ENCODE measurements at regions not wholly inside any gene's neighbourhood (a gene's known extent, or its start where the extent isn't known, plus 50 kb on each side); places are given as distances from the start of the nearest gene placed in this dataset.
"Not testable (repeated sequence)": the region's sequence is repeated elsewhere in the genome, so short reads cannot be mapped to it uniquely, and the experiment has no call there.

DNA sequence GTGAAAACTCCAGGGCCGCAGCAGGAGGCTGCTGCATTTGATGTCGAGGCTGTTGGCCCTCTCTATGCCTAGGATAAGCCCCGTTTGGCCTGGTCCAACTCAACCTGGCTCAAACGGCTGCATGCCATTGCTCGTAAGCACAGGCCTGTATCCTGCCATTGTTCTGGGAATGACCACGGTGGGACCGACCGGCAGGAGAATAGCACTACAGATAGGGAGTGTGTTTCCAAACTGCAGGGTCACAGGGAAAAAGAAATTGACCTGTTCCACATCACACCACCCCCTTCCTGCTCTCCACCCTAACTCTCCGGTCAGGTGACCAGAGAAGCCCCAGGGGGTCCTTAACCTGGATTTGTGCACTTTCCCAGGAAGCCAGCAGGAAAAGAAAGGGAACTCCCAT, 278.7 kb upstream of the KLF4 start:
- H3K27me3 Mint-ChIP-seq (ENCODE audit: insufficient read depth, unreplicated experiment) = no peaks in the 10 kb centered on the region
- DNase-seq (ENCODE audit: unreplicated experiment) = no peak
- no peak overlapping the region for H3K27ac Mint-ChIP-seq (ENCODE audit: low read depth, unreplicated experiment)
- no peak overlapping the region for H3K4me3 Mint-ChIP-seq (ENCODE audit: unreplicated experiment)
- no peaks in the 10 kb centered on the region for H3K9me3 Mint-ChIP-seq (ENCODE audit: unreplicated experiment)
- POLR2A ChIA-PET = no interaction called here
- H3K4me1 Mint-ChIP-seq (ENCODE audit: insufficient read depth, unreplicated experiment) = no peaks in the 10 kb centered on the region
- CTCF ChIA-PET = no interaction called here
- no TSS peak for BruUV-seq (replicated peaks)
- TF ChIP-seq, protein P1, sequence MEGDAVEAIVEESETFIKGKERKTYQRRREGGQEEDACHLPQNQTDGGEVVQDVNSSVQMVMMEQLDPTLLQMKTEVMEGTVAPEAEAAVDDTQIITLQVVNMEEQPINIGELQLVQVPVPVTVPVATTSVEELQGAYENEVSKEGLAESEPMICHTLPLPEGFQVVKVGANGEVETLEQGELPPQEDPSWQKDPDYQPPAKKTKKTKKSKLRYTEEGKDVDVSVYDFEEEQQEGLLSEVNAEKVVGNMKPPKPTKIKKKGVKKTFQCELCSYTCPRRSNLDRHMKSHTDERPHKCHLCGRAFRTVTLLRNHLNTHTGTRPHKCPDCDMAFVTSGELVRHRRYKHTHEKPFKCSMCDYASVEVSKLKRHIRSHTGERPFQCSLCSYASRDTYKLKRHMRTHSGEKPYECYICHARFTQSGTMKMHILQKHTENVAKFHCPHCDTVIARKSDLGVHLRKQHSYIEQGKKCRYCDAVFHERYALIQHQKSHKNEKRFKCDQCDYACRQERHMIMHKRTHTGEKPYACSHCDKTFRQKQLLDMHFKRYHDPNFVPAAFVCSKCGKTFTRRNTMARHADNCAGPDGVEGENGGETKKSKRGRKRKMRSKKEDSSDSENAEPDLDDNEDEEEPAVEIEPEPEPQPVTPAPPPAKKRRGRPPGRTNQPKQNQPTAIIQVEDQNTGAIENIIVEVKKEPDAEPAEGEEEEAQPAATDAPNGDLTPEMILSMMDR (IDR thresholded peaks at IDR 0.05; ENCODE audit: unreplicated experiment) = no peak
- H3K36me3 Mint-ChIP-seq (ENCODE audit: insufficient read depth, unreplicated experiment) = no peaks in the 10 kb centered on the region
- intact Hi-C loops (cut with micrococcal nuclease) = no loop called here

DNA sequence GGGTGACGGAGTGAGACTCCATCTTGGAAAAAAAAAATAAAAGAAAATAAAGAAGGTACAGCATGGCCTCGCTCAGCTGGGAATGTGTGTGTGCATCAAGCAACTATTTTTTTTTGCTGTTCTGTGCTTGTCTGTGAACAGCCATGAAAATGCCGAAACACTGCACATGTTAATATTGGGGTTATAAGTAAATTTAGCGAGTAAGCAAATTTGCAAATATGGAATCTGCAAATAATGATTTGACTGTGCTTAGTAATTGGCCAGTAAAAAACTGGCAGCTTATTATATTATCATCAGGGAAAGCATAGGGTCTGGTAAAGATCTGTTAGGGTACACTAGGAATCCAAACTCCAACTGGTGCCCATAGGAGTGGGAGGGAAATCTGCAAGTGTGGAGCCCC, 278.1 kb upstream of the KLF4 start:
- H3K9me3 Mint-ChIP-seq (ENCODE audit: unreplicated experiment) = no peaks in the 10 kb centered on the region
- no peaks in the 10 kb centered on the region for H3K4me1 Mint-ChIP-seq (ENCODE audit: insufficient read depth, unreplicated experiment)
- no peak overlapping the region for H3K4me3 Mint-ChIP-seq (ENCODE audit: unreplicated experiment)
- no peak for DNase-seq (ENCODE audit: unreplicated experiment)
- no TSS peak for BruUV-seq (replicated peaks)
- TF ChIP-seq, protein P1 (IDR thresholded peaks at IDR 0.05; ENCODE audit: unreplicated experiment) = no peak
- ChIA-PET POLR2A (interaction anchor here (0.7 kb wide), 1 partner anchor 35 kb away, joined by 4 read pairs; no protein-coding TSS in a partner anchor), CTCF (interaction anchor here (0.6 to 0.7 kb wide), 3 partner anchors 55 to 964 kb away, joined by 3 read pairs; no protein-coding TSS in a partner anchor)
- intact Hi-C loops (cut with micrococcal nuclease) = no loop called here
- no peaks in the 10 kb centered on the region for H3K36me3 Mint-ChIP-seq (ENCODE audit: insufficient read depth, unreplicated experiment)
- H3K27me3 Mint-ChIP-seq (ENCODE audit: insufficient read depth, unreplicated experiment) = no peaks in the 10 kb centered on the region
- H3K27ac Mint-ChIP-seq (ENCODE audit: low read depth, unreplicated experiment) = no peak overlapping the region

DNA sequence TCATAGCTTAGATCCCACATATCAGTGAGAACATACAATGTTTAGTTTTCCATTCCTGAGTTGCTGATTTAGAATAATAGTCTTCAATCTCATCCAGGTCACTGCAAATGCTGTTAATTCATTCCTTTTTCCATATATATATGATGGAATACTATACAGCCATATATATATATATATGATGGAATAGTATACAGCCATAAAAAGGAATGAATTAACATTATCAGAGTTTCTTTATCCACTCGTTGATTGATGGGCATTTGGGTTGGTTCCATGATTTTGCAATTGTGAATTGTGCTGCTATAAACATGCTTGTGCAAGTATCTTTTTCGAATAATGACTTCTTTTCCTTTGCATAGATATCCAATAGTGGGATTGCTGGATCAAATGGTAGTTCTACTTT, 273.9 kb upstream of the KLF4 start:
- intact Hi-C loops (cut with micrococcal nuclease); H3K36me3 Mint-ChIP-seq (ENCODE audit: insufficient read depth, unreplicated experiment); BruUV-seq (replicated peaks); DNase-seq (ENCODE audit: unreplicated experiment); H3K27ac Mint-ChIP-seq (ENCODE audit: low read depth, unreplicated experiment); POLR2A ChIA-PET; H3K27me3 Mint-ChIP-seq (ENCODE audit: insufficient read depth, unreplicated experiment); H3K4me1 Mint-ChIP-seq (ENCODE audit: insufficient read depth, unreplicated experiment); H3K9me3 Mint-ChIP-seq (ENCODE audit: unreplicated experiment); CTCF ChIA-PET; H3K4me3 Mint-ChIP-seq (ENCODE audit: unreplicated experiment): not testable (repeated sequence)

DNA sequence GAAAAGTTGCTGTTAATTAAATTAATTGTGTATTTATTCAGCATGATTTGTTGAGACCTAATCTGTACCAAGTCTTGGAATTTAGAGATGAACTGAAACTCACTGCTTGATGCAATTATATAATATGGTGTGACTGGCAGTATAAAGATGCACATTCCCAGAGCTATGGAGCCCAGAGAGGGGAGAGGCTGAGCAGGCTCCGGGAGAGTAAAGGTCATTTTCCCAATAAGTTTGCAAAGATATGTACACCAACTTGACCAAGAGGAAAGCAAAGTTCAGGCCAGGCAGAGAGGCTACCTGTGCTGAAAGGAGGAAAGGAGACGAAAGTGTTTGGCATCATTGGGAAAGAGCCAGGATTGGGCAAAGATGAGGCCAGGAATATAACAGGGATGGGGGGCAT, 271.7 kb upstream of the KLF4 start:
- Mint-ChIP-seq H3K4me3 (ENCODE audit: unreplicated experiment) (no peak overlapping the region), H3K9me3 (ENCODE audit: unreplicated experiment) (no peaks in the 10 kb centered on the region), H3K27me3 (ENCODE audit: insufficient read depth, unreplicated experiment) (no peaks in the 10 kb centered on the region), H3K36me3 (ENCODE audit: insufficient read depth, unreplicated experiment) (no peaks in the 10 kb centered on the region), H3K27ac (ENCODE audit: low read depth, unreplicated experiment) (no peak overlapping the region), H3K4me1 (ENCODE audit: insufficient read depth, unreplicated experiment) (no peaks in the 10 kb centered on the region)
- ChIA-PET POLR2A (no interaction called here), CTCF (no interaction called here)
- TF ChIP-seq, protein P1 (IDR thresholded peaks at IDR 0.05; ENCODE audit: unreplicated experiment) = no peak
- intact Hi-C loops (cut with micrococcal nuclease) = no loop called here
- DNase-seq (ENCODE audit: unreplicated experiment) = no peak
- no TSS peak for BruUV-seq (replicated peaks)
